T-helper 2 cell treated with Interferon-gamma antibody and Interleukin-4, amounts not matched to agents 100 ng/mL and 5 ng/mL, for 36 hours (primary cell): ENCODE measurements at regions not wholly inside any gene's neighbourhood (a gene's known extent, or its start where the extent isn't known, plus 50 kb on each side); places are given as distances from the start of the nearest gene placed in this dataset.
"Not testable (repeated sequence)": the region's sequence is repeated elsewhere in the genome, so short reads cannot be mapped to it uniquely, and the experiment has no call there.

Source experiments
- intact Hi-C: fragments of 100-400 bp; cut with micrococcal nuclease; formaldehyde crosslinking; loops from one replicate; pipeline ENCODE4 v1.15.1; 2023

- intact Hi-C loops: no loop called here
Measured at GRCh38 chr12:69179786-69180185, 59.6 kb upstream of the CPSF6 start.

- intact Hi-C loops: not testable (repeated sequence)
Measured at GRCh38 chr12:69187572-69187971, 51.8 kb upstream of the CPSF6 start.

GRCh38 chr12:69189378-69189978 lies 49.9 kb upstream of the CPSF6 start:
- intact Hi-C loops: no loop called here
